ENCODE measurements at regions not wholly inside any gene's neighbourhood (a gene's known extent, or its start where the extent isn't known, plus 50 kb on each side); places are given as distances from the start of the nearest gene placed in this dataset.
A peak's percentile ranks its signal among the peaks of the same experiment; 100 is the strongest.

DNA sequence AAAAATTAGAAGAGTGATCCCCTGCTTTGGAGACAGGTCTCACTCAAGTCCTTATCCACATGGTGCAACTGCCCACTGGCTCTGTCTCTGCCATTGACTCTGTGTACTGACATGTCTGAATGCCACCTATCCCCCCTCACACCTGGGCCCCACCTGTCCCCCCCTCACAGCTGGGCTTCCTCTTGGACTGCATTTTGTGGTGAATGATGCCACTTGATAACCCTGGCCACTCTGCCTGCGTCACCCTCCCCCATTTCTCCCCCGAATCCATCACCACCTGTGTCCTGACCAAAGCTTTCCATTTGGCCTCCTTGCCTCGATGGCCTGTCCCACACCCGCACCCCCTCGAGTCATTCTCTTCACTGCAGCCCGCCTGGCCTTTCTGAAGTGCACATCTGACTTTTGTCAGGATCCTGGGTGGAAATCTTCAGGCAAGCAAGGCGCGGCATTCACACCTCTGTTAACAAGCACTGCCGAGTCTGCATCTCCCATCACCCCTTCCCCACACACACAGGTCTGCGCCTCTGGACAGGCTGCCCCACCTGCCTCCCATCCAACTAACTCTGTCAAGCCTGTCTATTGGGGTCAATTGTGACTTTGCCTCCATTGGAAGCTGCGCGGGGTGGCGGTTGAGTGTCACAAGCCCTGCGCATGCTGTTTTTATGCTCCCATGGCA is 175.3 kb upstream of the KLF14 start:
- Histone ChIP-seq H3K9ac (no peak overlapping the region), H3K4me1 (peaks cover 62% of the 10 kb centered on the region), H3K9me3 (no peaks in the 10 kb centered on the region), H3K27me3 (no peaks in the 10 kb centered on the region), H3K27ac (0 out of 2 replicates have a peak overlapping the region, but pooled peaks have one; percentile 15), H4K20me1 (peaks cover 10% of the 10 kb centered on the region; the same call in 1 of the 2 replicates), H3K36me3 (0 out of 2 replicates have a peak, but pooled peaks cover 5% of the 10 kb centered on the region), H3K4me3 (no peak overlapping the region), H3K4me2 (peak overlapping the region; percentile 97)
- no peak for TF ChIP-seq Cebpa-rat (IDR thresholded peaks at IDR 0.05)

DNA sequence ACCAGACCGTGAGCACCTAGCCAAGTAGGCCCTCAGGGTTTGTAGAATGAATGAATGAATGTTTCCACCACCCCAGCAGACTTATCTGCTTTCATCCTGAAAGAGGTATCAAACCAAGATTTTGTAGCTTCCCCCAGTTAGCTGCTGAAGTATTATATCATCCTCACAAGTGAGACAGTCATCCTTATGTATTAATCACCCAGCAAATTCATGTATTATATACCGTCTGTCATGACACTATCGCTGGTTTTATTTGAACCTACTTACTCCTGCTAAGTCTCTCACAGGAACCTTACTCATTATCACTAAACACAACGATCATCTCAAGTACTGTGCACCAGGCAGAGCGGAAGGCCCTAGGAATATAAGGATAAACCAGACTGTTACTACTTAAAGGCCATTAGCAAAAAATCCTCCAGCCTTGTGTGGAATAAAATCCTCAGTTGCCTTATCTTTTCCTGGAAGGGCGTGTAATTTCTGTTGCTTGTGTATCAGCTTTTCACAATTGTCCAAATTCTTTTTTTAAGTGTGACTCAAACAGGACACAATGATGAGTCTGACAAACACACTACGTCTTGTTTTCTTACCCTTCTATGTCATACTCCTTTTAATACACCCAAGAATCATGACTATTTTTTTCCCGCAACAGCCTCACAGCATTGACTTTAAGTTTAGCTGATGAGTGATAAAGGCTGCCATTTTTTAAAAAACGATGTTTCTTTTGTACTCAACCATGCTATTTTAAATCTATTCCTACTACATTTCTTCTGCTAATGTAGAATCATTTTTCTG is 176.1 kb upstream of the KLF14 start:
- no peaks in the 10 kb centered on the region for H3K9me3 ChIP-seq
- no peak overlapping the region for H3K27ac ChIP-seq
- H3K4me1 ChIP-seq, result peaks cover 70% of the 10 kb centered on the region
- H3K9ac ChIP-seq, result no peak overlapping the region
- TF ChIP-seq Cebpa-rat (IDR thresholded peaks at IDR 0.05), result no peak
- peaks cover 10% of the 10 kb centered on the region; the same call in 1 of the 2 replicates for H4K20me1 ChIP-seq
- H3K36me3 ChIP-seq, result 0 out of 2 replicates have a peak, but pooled peaks cover 5% of the 10 kb centered on the region
- H3K27me3 ChIP-seq, result no peaks in the 10 kb centered on the region
- H3K4me3 ChIP-seq, result peak overlapping the region; percentile 73; the same call in 1 of the 2 replicates
- peak overlapping the region; percentile 97 for H3K4me2 ChIP-seq

DNA sequence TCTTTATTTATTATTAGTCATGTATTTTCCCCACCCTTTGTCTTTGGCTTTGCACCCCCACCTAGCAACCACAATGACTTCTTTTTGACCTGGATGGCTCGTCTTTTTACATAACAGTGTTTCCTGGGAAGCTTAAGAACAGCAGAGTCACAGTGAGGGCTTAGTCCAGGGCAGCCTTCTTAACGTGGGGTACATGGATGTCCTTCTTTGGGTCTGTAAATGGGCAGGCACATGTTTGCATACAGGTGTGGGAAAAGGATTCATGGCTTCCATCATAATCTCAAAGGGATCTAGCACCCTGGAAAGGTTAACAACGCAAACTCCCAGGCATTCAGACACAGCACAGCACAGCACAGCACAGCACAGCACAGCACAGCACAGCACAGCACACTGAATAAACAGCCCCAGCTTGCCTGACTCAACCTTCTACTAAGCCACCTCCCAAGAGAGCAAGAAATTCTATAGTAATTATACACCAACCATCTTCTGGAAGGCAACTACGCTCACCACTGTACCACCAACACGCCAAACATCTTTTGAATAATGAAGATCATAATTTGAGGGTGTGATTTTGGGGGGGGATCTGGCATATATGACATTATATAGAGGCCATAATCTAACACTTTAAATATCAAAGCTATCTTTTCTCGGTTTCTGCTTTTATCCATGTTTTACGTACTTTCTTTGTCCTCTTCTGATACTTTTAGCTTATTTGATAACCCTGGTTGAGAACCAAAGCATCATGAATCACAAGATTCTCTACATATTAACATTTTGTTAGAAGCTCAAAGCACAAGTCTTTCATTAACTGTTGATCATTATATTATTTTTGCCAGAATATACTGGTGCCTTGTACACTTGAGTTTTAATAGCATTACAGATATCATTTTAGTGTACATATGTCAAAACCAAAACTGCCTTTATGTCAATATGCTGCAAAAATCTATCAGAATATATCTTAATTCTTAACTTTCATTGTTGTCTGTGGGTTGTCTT is 177.2 kb upstream of the KLF14 start:
- Histone ChIP-seq H4K20me1 (0 out of 2 replicates have a peak, but pooled peaks cover under 1% of the 10 kb centered on the region), H3K4me2 (peak overlapping the region; percentile 97), H3K27ac (peak overlapping the region; percentile 86), H3K9ac (peak overlapping the region; percentile 83), H3K9me3 (no peaks in the 10 kb centered on the region), H3K4me1 (peaks cover 70% of the 10 kb centered on the region), H3K4me3 (peak overlapping the region; percentile 73), H3K36me3 (no peaks in the 10 kb centered on the region), H3K27me3 (no peaks in the 10 kb centered on the region)
- TF ChIP-seq Cebpa-rat (IDR thresholded peaks at IDR 0.05), result no peak

DNA sequence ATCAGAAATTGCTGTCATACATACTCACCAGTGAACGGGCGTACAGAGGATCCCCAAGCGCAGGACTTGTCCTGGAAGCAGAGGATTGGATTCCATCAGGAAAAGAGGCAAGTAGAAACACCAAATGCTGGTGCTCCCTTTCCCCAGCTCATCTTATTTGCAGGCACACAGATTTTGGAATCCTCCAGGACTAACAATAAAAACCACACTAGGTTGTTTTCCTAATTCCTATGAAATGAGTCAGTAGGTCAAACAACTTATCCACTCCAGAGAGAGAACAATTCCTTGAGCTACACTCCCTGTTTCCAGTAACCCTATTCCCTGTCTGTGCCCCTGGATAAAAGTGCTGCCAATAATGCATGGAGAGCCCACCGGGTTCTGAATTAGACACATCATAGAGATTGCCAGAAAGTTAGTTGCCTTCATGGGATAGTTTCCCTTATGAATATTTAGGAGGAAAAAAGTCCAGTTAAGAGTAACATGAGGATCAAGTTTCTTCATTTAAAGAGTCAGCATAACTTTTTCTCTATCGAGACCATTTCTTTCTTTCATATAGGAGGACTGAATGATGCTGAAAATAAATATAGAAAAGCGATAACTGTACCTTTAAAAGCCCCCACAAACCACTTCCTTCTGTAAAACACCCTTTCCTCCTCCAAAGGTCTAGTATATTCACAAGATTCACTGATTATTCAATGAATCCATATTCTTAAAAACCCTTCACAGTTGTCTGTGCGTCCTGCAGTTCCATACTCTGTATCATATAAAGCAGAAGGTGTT is 178.3 kb upstream of the KLF14 start:
- no peak for TF ChIP-seq Cebpa-rat (IDR thresholded peaks at IDR 0.05)
- peaks cover 76% of the 10 kb centered on the region for H3K4me1 ChIP-seq
- H3K27ac ChIP-seq, result peak overlapping the region; percentile 86
- H4K20me1 ChIP-seq, result no peaks in the 10 kb centered on the region
- no peaks in the 10 kb centered on the region for H3K36me3 ChIP-seq
- H3K27me3 ChIP-seq, result no peaks in the 10 kb centered on the region
- H3K4me2 ChIP-seq, result peak overlapping the region; percentile 97
- H3K4me3 ChIP-seq, result peak overlapping the region; percentile 73
- peak overlapping the region; percentile 83 for H3K9ac ChIP-seq
- no peaks in the 10 kb centered on the region for H3K9me3 ChIP-seq

DNA sequence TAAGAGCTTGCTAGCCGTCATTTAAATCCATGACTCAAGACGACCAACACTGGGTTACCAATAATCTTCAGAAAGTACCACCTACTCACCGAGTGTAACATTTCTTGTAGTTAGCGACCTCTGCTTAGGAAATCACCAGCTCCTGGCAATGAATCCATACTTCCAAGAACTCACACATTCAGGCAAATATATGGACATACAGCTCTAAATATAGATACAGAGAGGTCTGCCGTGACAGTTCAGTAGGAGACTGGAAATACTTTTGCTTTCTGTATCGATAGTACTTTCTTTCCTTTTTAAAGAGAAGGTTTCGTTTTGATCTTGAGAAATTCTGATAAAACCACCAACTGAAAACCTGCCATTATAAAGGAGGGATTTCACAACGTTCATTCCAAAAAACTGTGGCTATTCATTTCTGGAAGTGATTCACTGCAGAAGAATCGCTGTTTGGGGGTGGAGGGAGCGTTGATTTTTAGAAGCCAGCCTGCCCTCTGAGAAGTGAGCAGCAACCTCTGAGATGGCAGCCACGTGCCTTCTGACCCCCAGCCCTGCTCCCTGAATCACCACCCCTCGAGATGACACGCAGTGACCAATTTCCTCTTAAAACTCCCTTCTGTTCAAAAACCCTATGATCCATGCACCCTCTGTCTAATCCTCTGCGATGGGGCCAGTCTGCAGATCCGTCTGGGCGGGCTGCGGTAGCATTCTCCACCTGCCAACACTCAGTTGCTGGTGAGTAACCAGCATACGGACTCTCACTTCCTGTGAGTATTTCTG is 179.0 kb upstream of the KLF14 start:
- H3K4me2 ChIP-seq, result peak overlapping the region; percentile 97

DNA sequence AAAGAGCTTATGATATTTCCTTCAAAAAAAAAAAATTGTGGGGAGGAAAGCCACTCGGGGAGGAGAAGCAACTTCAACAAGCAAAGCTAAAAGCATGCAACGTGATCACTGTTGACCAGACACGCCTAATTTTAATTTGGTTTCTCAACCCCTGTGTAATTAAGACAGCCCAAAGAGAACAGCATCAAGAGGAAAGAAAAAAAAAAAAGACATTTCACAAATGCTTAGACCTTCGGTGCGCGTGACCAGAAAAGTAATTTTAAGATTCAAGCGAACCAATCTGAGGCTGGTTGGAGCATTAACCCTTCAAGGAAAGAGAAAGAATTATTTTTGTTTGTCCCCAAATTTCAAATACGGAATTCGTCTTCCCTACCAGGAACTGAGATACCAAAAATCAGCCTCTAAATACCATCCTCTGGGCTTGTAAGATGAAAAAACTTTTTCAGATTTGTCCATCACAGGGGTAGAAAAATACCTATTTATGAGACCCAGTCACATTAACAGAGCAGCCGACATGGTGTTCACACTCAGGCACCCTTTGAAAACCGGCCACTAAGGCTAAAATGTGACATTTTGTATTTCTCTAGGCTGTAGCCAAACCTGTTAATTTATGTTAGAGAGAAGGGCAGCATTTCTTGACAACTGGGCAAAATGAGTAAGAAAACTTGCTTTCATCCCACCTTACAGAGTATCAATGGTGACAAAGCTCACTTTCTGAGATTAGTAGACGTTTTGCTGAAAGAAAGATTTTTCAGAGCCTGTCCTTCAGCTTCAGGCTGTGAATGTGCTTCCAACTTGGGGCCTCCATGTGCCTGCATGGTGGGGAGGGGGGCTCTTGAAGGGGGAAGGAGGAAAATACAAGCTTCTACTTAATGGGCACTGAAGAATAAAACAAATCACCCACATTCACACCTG is 179.9 kb upstream of the KLF14 start:
- Histone ChIP-seq H3K27ac (peak overlapping the region; percentile 86), H3K4me2 (peak overlapping the region; percentile 97), H4K20me1 (no peaks in the 10 kb centered on the region), H3K4me1 (peaks cover 80% of the 10 kb centered on the region), H3K4me3 (peak overlapping the region; percentile 73), H3K9ac (peak overlapping the region; percentile 83), H3K9me3 (no peaks in the 10 kb centered on the region), H3K27me3 (no peaks in the 10 kb centered on the region), H3K36me3 (no peaks in the 10 kb centered on the region)
- no peak for TF ChIP-seq Cebpa-rat (IDR thresholded peaks at IDR 0.05)

More for the DNA sequence above, 179.0 kb upstream of the KLF14 start:
- no peak for TF ChIP-seq Cebpa-rat (IDR thresholded peaks at IDR 0.05)
- Histone ChIP-seq H3K4me1 (peaks cover 79% of the 10 kb centered on the region), H3K27me3 (no peaks in the 10 kb centered on the region), H3K9ac (peak overlapping the region; percentile 83), H3K27ac (peak overlapping the region; percentile 86), H3K36me3 (no peaks in the 10 kb centered on the region), H3K9me3 (no peaks in the 10 kb centered on the region), H3K4me3 (peak overlapping the region; percentile 73), H4K20me1 (no peaks in the 10 kb centered on the region)

DNA sequence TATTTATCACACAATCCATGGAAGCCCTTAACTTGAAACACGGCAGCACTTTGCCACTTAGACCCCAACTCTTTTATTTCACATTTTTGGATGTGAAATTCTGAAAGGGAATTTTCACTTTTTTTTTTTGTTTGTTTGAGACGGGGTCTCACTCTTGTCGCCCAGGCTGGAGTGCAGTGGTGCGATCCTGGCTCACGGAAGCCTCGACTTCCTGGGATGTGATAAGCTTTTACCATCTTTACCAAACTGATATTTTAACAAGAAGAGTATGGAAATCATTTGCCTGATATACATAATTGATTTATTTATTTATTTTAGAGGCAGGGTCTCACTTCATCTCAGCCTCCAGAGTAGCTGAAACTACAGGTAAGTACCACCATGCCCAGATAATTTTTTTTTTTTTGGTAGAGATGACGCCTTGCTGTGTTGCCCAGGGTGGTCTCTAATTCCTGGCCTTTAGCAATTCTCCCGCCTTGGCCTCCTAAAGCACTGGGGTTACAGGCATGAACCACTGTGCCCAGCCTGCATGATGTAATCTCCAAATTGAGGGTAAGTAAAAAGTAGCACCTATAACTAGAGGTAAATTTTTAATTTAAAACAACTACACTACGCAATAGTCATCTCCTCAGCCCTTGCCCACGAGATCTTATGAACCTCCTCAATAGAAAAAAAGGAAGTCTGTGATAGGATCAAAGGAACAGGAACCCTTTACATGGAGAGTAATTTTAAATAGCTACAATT is 180.7 kb upstream of the KLF14 start:
- H3K4me2 ChIP-seq, result peak overlapping the region; percentile 97
- peak overlapping the region; percentile 86 for H3K27ac ChIP-seq
- peaks cover 80% of the 10 kb centered on the region for H3K4me1 ChIP-seq
- H3K9ac ChIP-seq, result peak overlapping the region; percentile 83
- H3K27me3 ChIP-seq, result no peaks in the 10 kb centered on the region
- no peaks in the 10 kb centered on the region for H3K36me3 ChIP-seq
- no peak for TF ChIP-seq Cebpa-rat (IDR thresholded peaks at IDR 0.05)
- H3K9me3 ChIP-seq, result no peaks in the 10 kb centered on the region
- H3K4me3 ChIP-seq, result 0 out of 2 replicates have a peak overlapping the region, but pooled peaks have one; percentile 73
- no peaks in the 10 kb centered on the region for H4K20me1 ChIP-seq
